Liver (tissue), 7 donors: ENCODE measurements at regions not wholly inside any gene's neighbourhood (a gene's known extent, or its start where the extent isn't known, plus 50 kb on each side); places are given as distances from the start of the nearest gene placed in this dataset.
A peak's percentile ranks its signal among the peaks of the same experiment; 100 is the strongest.

ENCODE experiments used
- DNase-seq: peaks from one replicate; pipeline ENCODE4 v3.0.0-alpha.2; 2017; ENCODE audit warnings: low spot score
- H3K27ac ChIP-seq, 2 donors: one replicate each; pipeline ENCODE4 v1.7.0; 2013; ENCODE audit warnings: inconsistent platforms in 2 of 2, low read length in 2 of 2, control low read depth in 1 of 2, low read depth in 1 of 2, mild to moderate bottlenecking in 1 of 2
- H3K27me3 ChIP-seq, 4 donors: one replicate each; pipeline versions ENCODE4 v1.6.1 to v1.7.0; 2013; ENCODE audit warnings: low read length in 3 of 4, inconsistent platforms in 1 of 4, mild to moderate bottlenecking in 1 of 4, moderate library complexity in 1 of 4; ENCODE audit not compliant: control insufficient read depth in 4 of 4, insufficient read depth in 4 of 4
- H3K36me3 ChIP-seq, 4 donors: one replicate each; pipeline versions ENCODE4 v1.6.1 to v1.7.0; 2013; ENCODE audit warnings: low read length in 3 of 4, mild to moderate bottlenecking in 3 of 4, low read depth in 1 of 4, moderate library complexity in 1 of 4; ENCODE audit not compliant: control insufficient read depth in 4 of 4, insufficient read depth in 3 of 4
- H3K4me1 ChIP-seq, 4 donors: one replicate each; pipeline versions ENCODE4 v1.6.1 to v1.7.0; 2013; ENCODE audit warnings: low read length in 3 of 4, mild to moderate bottlenecking in 3 of 4, moderate library complexity in 1 of 4; ENCODE audit not compliant: control insufficient read depth in 4 of 4, insufficient read depth in 4 of 4
- H3K4me3 ChIP-seq, 3 donors: one replicate each; pipeline versions ENCODE4 v1.6.1 to v1.7.0; 2013; ENCODE audit warnings: low read length in 3 of 3, control low read depth in 1 of 3, low read depth in 1 of 3, mild to moderate bottlenecking in 1 of 3
- H3K9ac ChIP-seq, 2 donors: one replicate each; pipeline ENCODE4 v1.7.0; 2013; ENCODE audit warnings: low read length in 2 of 2, mild to moderate bottlenecking in 2 of 2, moderate library complexity in 2 of 2, control low read depth in 1 of 2, low read depth in 1 of 2
- H3K9me3 ChIP-seq, 4 donors: one replicate each; pipeline versions ENCODE4 v1.6.1 to v1.7.0; 2013; ENCODE audit warnings: low read length in 3 of 4; ENCODE audit not compliant: control insufficient read depth in 4 of 4
- ATF3 ChIP-seq: IDR thresholded peaks from 2 replicates; pipeline ENCODE4 v1.6.1; 2016; ENCODE audit warnings: antibody characterized with exemption
- EGR1 ChIP-seq, 2 donors: IDR thresholded peaks; 2 replicates each; pipeline ENCODE4 v1.6.1; 2016 to 2018; ENCODE audit warnings: antibody characterized with exemption in 2 of 2, low read depth in 2 of 2
- FOXA1 ChIP-seq: IDR thresholded peaks from 2 replicates; pipeline ENCODE4 v1.6.1; 2016; ENCODE audit warnings: antibody characterized with exemption
- FOXA2 ChIP-seq: IDR thresholded peaks from 2 replicates; pipeline ENCODE4 v1.6.1; 2016; ENCODE audit warnings: antibody characterized with exemption
- GABPA ChIP-seq, 2 donors: IDR thresholded peaks in 1 of 2; conservative IDR thresholded peaks in 1 of 2; 2 replicates each; pipeline ENCODE4 v1.6.1; 2016; ENCODE audit warnings: antibody characterized with exemption in 2 of 2, mild to moderate bottlenecking in 1 of 2, moderate library complexity in 1 of 2
- HNF4A ChIP-seq, 2 donors: conservative IDR thresholded peaks; 2 replicates each; pipeline ENCODE4 v1.6.1; 2016; ENCODE audit warnings: antibody characterized with exemption in 2 of 2, mild to moderate bottlenecking in 2 of 2
- HNF4G ChIP-seq: IDR thresholded peaks from 2 replicates; pipeline ENCODE4 v1.6.1; 2016; ENCODE audit warnings: antibody characterized with exemption
- JUND ChIP-seq, 2 donors: IDR thresholded peaks; 2 replicates each; pipeline ENCODE4 v1.6.1; 2016; ENCODE audit warnings: antibody characterized with exemption in 2 of 2
- MAX ChIP-seq: IDR thresholded peaks from 2 replicates; pipeline ENCODE4 v1.6.1; 2016; ENCODE audit warnings: antibody characterized with exemption
- NR2F2 ChIP-seq: IDR thresholded peaks from 2 replicates; pipeline ENCODE4 v1.6.1; 2016; ENCODE audit warnings: antibody characterized with exemption
- REST ChIP-seq: IDR thresholded peaks from 2 replicates; pipeline ENCODE4 v1.6.1; 2016; ENCODE audit warnings: antibody characterized with exemption, mild to moderate bottlenecking
- RXRA ChIP-seq, 2 donors: IDR thresholded peaks; 2 replicates each; pipeline ENCODE4 v1.6.1; 2017 to 2018; ENCODE audit warnings: antibody characterized with exemption in 2 of 2, mild to moderate bottlenecking in 1 of 2
- TAF1 ChIP-seq: conservative IDR thresholded peaks from 2 replicates; pipeline ENCODE4 v1.6.1; 2016; ENCODE audit warnings: antibody characterized with exemption, mild to moderate bottlenecking
- WGBS: extraction: QIAGEN DNeasy Blood & Tissue Kit; methylation state at CpG from one replicate; pipeline ENCODE4 v1.1.7; 2013; 5-methylcytosine and 5-hydroxymethylcytosine counted together
- TF ChIP-seq, protein P1 (sequence below): IDR thresholded peaks from 2 replicates; pipeline ENCODE4 v1.6.1; 2016; ENCODE audit warnings: antibody characterized with exemption
- donor health status: healthy.
- donor health status: healthy.
- donor health status: healthy.
- donor health status: healthy.

- Histone ChIP-seq H3K9ac (no peak overlapping the region), H3K4me1 (peaks cover 0 to 2% (median 0%) of the 10 kb centered on the region in 4 donors), H3K4me3 (no peak overlapping the region), H3K27me3 (no peaks in the 10 kb centered on the region), H3K27ac (no peak overlapping the region), H3K36me3 (no peaks in the 10 kb centered on the region), H3K9me3 (no peaks in the 10 kb centered on the region)
- 81% methylated on average over 4 of the region's 4 CpGs for WGBS
- TF ChIP-seq ATF3 (no peak), TAF1 (no peak), MAX (no peak)
- TF ChIP-seq, protein P1, sequence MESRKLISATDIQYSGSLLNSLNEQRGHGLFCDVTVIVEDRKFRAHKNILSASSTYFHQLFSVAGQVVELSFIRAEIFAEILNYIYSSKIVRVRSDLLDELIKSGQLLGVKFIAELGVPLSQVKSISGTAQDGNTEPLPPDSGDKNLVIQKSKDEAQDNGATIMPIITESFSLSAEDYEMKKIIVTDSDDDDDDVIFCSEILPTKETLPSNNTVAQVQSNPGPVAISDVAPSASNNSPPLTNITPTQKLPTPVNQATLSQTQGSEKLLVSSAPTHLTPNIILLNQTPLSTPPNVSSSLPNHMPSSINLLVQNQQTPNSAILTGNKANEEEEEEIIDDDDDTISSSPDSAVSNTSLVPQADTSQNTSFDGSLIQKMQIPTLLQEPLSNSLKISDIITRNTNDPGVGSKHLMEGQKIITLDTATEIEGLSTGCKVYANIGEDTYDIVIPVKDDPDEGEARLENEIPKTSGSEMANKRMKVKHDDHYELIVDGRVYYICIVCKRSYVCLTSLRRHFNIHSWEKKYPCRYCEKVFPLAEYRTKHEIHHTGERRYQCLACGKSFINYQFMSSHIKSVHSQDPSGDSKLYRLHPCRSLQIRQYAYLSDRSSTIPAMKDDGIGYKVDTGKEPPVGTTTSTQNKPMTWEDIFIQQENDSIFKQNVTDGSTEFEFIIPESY: no peak
- no peak for DNase-seq
Observed at GRCh38 chr3:66098436-66098835, 59.7 kb upstream of the MAGI1 start.

DNA sequence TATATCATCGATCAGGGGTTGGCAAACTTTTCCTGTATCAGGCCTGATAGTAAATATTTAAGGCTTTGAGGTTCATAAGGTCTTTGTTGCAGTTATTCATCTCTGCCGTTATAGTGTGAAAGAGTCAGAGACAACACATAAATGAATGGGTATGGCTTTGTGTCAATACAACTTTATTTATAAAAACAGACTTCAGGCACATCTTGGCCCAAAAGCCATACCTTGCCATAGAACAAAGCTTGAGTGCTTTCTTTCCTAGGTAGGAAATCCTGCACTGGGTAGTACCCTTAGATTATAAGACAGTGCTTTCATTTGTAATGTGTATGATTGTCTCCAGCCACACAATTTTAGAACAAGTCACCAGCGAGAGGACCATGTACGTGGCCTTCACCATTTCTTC lies 58.9 kb upstream of the MAGI1 start:
- no peak for DNase-seq
- H3K27me3 ChIP-seq: no peaks in the 10 kb centered on the region
- H3K9ac ChIP-seq: no peak overlapping the region
- no peak overlapping the region for H3K27ac ChIP-seq
- H3K36me3 ChIP-seq: no peaks in the 10 kb centered on the region
- H3K9me3 ChIP-seq: no peaks in the 10 kb centered on the region
- WGBS: 71% methylated on average over 4 of the region's 4 CpGs
- H3K4me1 ChIP-seq: peaks cover 0 to 2% (median 0%) of the 10 kb centered on the region in 4 donors
- no peak overlapping the region for H3K4me3 ChIP-seq
- TF ChIP-seq TAF1 (no peak), EGR1 (IDR thresholded peaks at IDR 0.05; ENCODE audit: low read depth in 2 of 2) (no peak), JUND (IDR thresholded peaks at IDR 0.05) (no peak), NR2F2 (no peak), ATF3 (no peak), GABPA (IDR thresholded peaks at IDR 0.05 in 1 of 2, conservative IDR thresholded peaks at IDR 0.05 in 1 of 2) (no peak), HNF4G (no peak), FOXA1 (no peak), REST (no peak), FOXA2 (no peak), HNF4A (conservative IDR thresholded peaks at IDR 0.05) (peak in 1 of 2 donors; percentile 28), RXRA (IDR thresholded peaks at IDR 0.05) (peak in 1 of 2 donors; percentile 29)
- TF ChIP-seq, protein P1: no peak
